Nephron progenitor cell (in vitro differentiated cells): ENCODE measurements at regions not wholly inside any gene's neighbourhood (a gene's known extent, or its start where the extent isn't known, plus 50 kb on each side); places are given as distances from the start of the nearest gene placed in this dataset.
A peak's percentile ranks its signal among the peaks of the same experiment; 100 is the strongest.

Experiments
- DNase-seq: peaks from one replicate; pipeline ENCODE4 v3.0.0; 2021
- H3K27ac Mint-ChIP-seq: 2 replicates; pipeline ENCODE4 v1.8.0; 2021; ENCODE audit warnings: mild to moderate bottlenecking, moderate library complexity, mixed read lengths
- H3K27me3 Mint-ChIP-seq: 2 replicates; pipeline ENCODE4 v1.8.0; 2021; ENCODE audit warnings: mild to moderate bottlenecking, low read depth, mixed read lengths; ENCODE audit not compliant: poor library complexity
- H3K36me3 Mint-ChIP-seq: 2 replicates; pipeline ENCODE4 v1.8.0; 2021; ENCODE audit warnings: low read depth, mixed read lengths
- H3K4me1 Mint-ChIP-seq: 2 replicates; pipeline ENCODE4 v1.8.0; 2021; ENCODE audit warnings: mixed read lengths
- H3K4me3 Mint-ChIP-seq: 2 replicates; pipeline ENCODE4 v1.8.0; 2021; ENCODE audit warnings: mild to moderate bottlenecking, moderate library complexity, mixed read lengths
- H3K9me3 Mint-ChIP-seq: 2 replicates; pipeline ENCODE4 v1.8.0; 2021; ENCODE audit warnings: mild to moderate bottlenecking, moderate library complexity, mixed read lengths
- CTCF ChIP-seq: fragments of 200-600 bp; sonication (generic); IDR thresholded peaks from 2 replicates; pipeline ENCODE4 v1.5.0; 2021; ENCODE audit warnings: antibody characterized with exemption

DNA sequence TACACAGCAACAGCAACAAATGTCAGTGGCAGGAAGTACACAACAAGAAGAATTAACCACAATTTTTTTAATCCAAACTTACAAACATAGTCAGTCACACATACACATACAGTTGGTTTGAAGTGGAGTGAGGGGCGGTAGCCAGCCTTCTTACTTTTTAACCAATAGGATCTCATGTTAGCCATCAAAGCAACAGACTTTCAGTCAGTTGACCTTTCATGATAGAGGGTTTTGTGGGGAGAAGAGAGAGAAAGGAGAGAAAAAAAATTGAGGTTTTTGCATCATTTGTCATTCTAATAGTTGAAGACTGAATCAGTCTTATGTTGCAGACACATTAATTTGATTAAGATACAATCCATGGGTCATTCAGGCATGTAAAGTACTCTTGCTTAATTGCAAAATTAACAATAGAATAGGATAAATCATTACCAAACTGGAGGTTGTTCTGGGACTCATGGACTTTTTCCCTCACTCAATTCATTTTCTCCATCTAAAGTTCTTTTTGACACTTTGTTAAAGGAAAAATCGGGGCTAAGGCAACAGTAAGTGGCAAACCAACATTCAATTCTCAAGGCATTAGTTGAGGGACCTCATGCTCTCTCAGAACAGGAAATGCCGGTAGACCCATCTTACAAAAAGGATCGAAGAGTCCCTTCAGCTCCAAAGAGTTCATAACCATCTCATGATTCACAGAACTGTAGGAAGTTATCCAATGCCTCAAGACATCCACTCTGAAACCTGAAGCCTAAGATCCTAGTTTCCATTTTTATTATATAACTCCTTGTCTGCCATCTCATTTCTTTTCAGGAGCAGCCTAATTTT, 159.5 kb upstream of the LPP start:
- Mint-ChIP-seq H3K4me3 (no peak overlapping the region), H3K9me3 (no peaks in the 10 kb centered on the region), H3K4me1 (peaks cover 24% of the 10 kb centered on the region), H3K36me3 (no peaks in the 10 kb centered on the region), H3K27ac (no peak overlapping the region), H3K27me3 (no peaks in the 10 kb centered on the region)
- no peak for DNase-seq
- no peak for TF ChIP-seq CTCF

DNA sequence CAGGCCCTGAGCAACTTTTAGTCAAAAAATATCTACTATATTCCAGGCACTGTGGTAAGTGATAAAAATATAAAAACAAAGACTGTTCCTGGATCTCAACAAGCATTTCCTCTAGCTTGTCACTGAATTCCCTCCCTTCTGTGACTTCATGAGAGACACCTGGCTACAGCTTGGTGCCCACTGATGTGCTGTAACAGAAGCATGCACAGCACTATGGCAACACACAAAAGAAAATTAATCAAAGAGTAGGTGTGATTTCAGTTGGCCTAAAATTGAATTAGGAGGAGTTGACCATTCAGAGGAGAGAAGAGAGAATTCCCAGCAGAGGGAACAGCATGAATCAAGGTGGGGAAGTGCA, 158.9 kb upstream of the LPP start:
- H3K4me3 Mint-ChIP-seq = no peak overlapping the region

DNA sequence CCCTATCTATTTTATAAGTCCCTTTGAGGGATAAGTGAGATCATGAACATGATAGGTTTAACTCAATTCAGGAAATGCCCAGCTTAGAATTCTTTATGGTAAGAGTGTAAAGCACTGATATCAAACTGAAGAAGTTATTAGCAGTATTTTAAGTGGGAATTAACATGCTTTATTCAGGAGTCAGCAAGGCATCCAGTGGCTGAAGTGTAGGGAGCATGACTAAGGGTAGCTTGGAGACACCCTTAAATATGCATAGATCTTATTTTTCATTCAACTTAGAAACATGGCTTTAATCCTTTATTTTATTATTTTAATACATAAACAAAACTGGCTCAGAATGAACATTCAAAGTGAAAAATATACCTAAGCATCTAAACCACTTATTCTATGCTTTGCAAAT, 158.3 kb upstream of the LPP start:
- Mint-ChIP-seq H3K36me3 (no peaks in the 10 kb centered on the region), H3K4me3 (no peak overlapping the region), H3K27ac (no peak overlapping the region), H3K9me3 (no peaks in the 10 kb centered on the region), H3K27me3 (no peaks in the 10 kb centered on the region), H3K4me1 (peaks cover 21% of the 10 kb centered on the region)
- DNase-seq = no peak
- no peak for TF ChIP-seq CTCF

More for the DNA sequence above, 158.9 kb upstream of the LPP start:
- H3K27me3 Mint-ChIP-seq = no peaks in the 10 kb centered on the region
- no peaks in the 10 kb centered on the region for H3K36me3 Mint-ChIP-seq
- H3K27ac Mint-ChIP-seq = peak overlapping the region; percentile 57
- H3K4me1 Mint-ChIP-seq = peaks cover 24% of the 10 kb centered on the region
- no peaks in the 10 kb centered on the region for H3K9me3 Mint-ChIP-seq
- no peak for TF ChIP-seq CTCF
- no peak for DNase-seq

DNA sequence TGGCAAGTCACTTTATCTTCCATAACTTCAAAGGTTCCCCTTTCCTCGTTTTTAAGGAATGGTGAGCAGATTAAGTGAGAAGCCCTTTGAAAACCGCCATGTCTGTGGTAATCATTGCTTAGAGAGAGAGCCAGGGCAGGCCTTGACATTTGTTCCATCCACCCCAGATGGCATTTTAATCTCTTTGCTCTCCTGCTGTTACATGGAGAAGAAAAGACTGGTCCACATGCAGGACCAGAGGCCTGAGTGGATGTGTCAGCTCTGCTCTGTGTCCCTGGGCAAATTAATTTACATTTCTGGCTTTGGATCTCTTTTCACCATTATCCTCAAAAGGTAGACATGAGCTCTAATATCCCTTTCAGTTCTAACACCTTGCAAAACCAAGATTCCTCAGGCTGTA, 157.3 kb upstream of the LPP start:
- H3K4me3 Mint-ChIP-seq = no peak overlapping the region
- no peaks in the 10 kb centered on the region for H3K36me3 Mint-ChIP-seq
- peaks cover 16% of the 10 kb centered on the region for H3K4me1 Mint-ChIP-seq
- DNase-seq = no peak
- H3K9me3 Mint-ChIP-seq = no peaks in the 10 kb centered on the region
- TF ChIP-seq CTCF = no peak
- H3K27me3 Mint-ChIP-seq = no peaks in the 10 kb centered on the region
- no peak overlapping the region for H3K27ac Mint-ChIP-seq

DNA sequence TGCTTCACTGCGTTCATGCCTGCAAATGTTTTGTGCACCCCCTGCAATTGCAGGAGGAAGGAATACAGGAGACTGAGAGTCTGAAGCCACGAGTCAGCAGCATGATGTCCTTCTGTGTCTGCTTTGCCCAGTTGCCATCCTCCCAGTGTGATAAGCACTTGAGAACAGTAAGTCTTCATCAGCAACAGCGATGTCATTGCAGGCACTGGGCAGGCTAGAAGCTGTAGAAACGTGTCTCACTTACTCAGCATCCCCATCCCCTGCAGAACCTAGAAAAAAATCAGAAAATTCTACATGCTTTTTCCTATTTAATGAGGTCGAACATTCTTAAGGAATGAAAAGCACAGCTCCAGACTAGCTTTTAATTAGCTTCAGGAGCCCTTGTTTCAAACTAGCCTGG, 156.5 kb upstream of the LPP start:
- no peaks in the 10 kb centered on the region for H3K9me3 Mint-ChIP-seq

More for the DNA sequence above, 156.5 kb upstream of the LPP start:
- DNase-seq = no peak
- TF ChIP-seq CTCF = no peak
- H3K36me3 Mint-ChIP-seq = no peaks in the 10 kb centered on the region
- H3K4me1 Mint-ChIP-seq = peaks cover 21% of the 10 kb centered on the region
- H3K4me3 Mint-ChIP-seq = no peak overlapping the region
- H3K27ac Mint-ChIP-seq = no peak overlapping the region
- no peaks in the 10 kb centered on the region for H3K27me3 Mint-ChIP-seq
